ENCODE measurements at regions not wholly inside any gene's neighbourhood (a gene's known extent, or its start where the extent isn't known, plus 50 kb on each side); places are given as distances from the start of the nearest gene placed in this dataset.
A peak's percentile ranks its signal among the peaks of the same experiment; 100 is the strongest.

- H3K4me3 ChIP-seq (ENCODE audit: low read depth, low read length), result no peak overlapping the region
- DNase-seq (ENCODE audit: low read depth), result peak; percentile 85
Observed at GRCh38 chr2:238644095-238645081, 203.5 kb upstream of the TWIST2 start.

- no peak for DNase-seq (ENCODE audit: low read depth)
- H3K4me3 ChIP-seq (ENCODE audit: low read depth, low read length), result no peak overlapping the region
Observed at GRCh38 chr2:238645095-238645494, 202.8 kb upstream of the TWIST2 start.

GRCh38 chr2:238645716-238646115 lies 202.2 kb upstream of the TWIST2 start:
- no peak overlapping the region for H3K4me3 ChIP-seq (ENCODE audit: low read depth, low read length)
- DNase-seq (ENCODE audit: low read depth), result no peak

GRCh38 chr2:238646281-238646680 lies 201.6 kb upstream of the TWIST2 start:
- H3K4me3 ChIP-seq (ENCODE audit: low read depth, low read length), result no peak overlapping the region

GRCh38 chr2:238646803-238647202 lies 201.1 kb upstream of the TWIST2 start:
- no peak for DNase-seq (ENCODE audit: low read depth)
- no peak overlapping the region for H3K4me3 ChIP-seq (ENCODE audit: low read depth, low read length)

More at GRCh38 chr2:238646281-238646680, 201.6 kb upstream of the TWIST2 start:
- DNase-seq (ENCODE audit: low read depth), result no peak

GRCh38 chr2:238649123-238649522 lies 198.8 kb upstream of the TWIST2 start:
- no peak for DNase-seq (ENCODE audit: low read depth)
- no peak overlapping the region for H3K4me3 ChIP-seq (ENCODE audit: low read depth, low read length)

GRCh38 chr2:238649936-238650518 lies 197.9 kb upstream of the TWIST2 start:
- DNase-seq (ENCODE audit: low read depth), result no peak
- H3K4me3 ChIP-seq (ENCODE audit: low read depth, low read length), result no peak overlapping the region

GRCh38 chr2:238650536-238650935 lies 197.3 kb upstream of the TWIST2 start:
- no peak for DNase-seq (ENCODE audit: low read depth)
- no peak overlapping the region for H3K4me3 ChIP-seq (ENCODE audit: low read depth, low read length)

- H3K4me3 ChIP-seq (ENCODE audit: low read depth, low read length), result no peak overlapping the region
- DNase-seq (ENCODE audit: low read depth), result no peak
Observed at GRCh38 chr2:238651306-238652052, 196.4 kb upstream of the TWIST2 start.

- DNase-seq (ENCODE audit: low read depth), result no peak
- no peak overlapping the region for H3K4me3 ChIP-seq (ENCODE audit: low read depth, low read length)
Observed at GRCh38 chr2:238652053-238652770, 195.7 kb upstream of the TWIST2 start.

GRCh38 chr2:238652771-238653157 lies 195.1 kb upstream of the TWIST2 start:
- H3K4me3 ChIP-seq (ENCODE audit: low read depth, low read length), result no peak overlapping the region

GRCh38 chr2:238653431-238654109 lies 194.3 kb upstream of the TWIST2 start:
- no peak for DNase-seq (ENCODE audit: low read depth)
- H3K4me3 ChIP-seq (ENCODE audit: low read depth, low read length), result no peak overlapping the region

More at GRCh38 chr2:238652771-238653157, 195.1 kb upstream of the TWIST2 start:
- no peak for DNase-seq (ENCODE audit: low read depth)

GRCh38 chr2:238654479-238655197 lies 193.2 kb upstream of the TWIST2 start:
- DNase-seq (ENCODE audit: low read depth), result no peak
- H3K4me3 ChIP-seq (ENCODE audit: low read depth, low read length), result no peak overlapping the region

GRCh38 chr2:238655198-238655860 lies 192.6 kb upstream of the TWIST2 start:
- no peak for DNase-seq (ENCODE audit: low read depth)
- H3K4me3 ChIP-seq (ENCODE audit: low read depth, low read length), result no peak overlapping the region

- DNase-seq (ENCODE audit: low read depth), result no peak
- H3K4me3 ChIP-seq (ENCODE audit: low read depth, low read length), result no peak overlapping the region
Observed at GRCh38 chr2:238655974-238656722, 191.7 kb upstream of the TWIST2 start.

GRCh38 chr2:238657132-238658053 lies 190.5 kb upstream of the TWIST2 start:
- no peak overlapping the region for H3K4me3 ChIP-seq (ENCODE audit: low read depth, low read length)
- DNase-seq (ENCODE audit: low read depth), result no peak
